Endothelial cell (in vitro differentiated cells): ENCODE measurements at regions not wholly inside any gene's neighbourhood (a gene's known extent, or its start where the extent isn't known, plus 50 kb on each side); places are given as distances from the start of the nearest gene placed in this dataset.

Experiments used
- DNase-seq: peaks from one replicate; pipeline ENCODE4 v3.0.0; 2021; ENCODE audit warnings: low spot score
- H3K27ac Mint-ChIP-seq: one replicate; pipeline ENCODE4 v1.8.0; 2021; ENCODE audit warnings: mixed read lengths, inconsistent platforms; ENCODE audit not compliant: unreplicated experiment
- H3K27me3 Mint-ChIP-seq: one replicate; pipeline ENCODE4 v1.8.0; 2021; ENCODE audit warnings: mild to moderate bottlenecking, moderate library complexity, mixed read lengths, inconsistent platforms; ENCODE audit not compliant: unreplicated experiment
- H3K36me3 Mint-ChIP-seq: one replicate; pipeline ENCODE4 v1.8.0; 2021; ENCODE audit warnings: mild to moderate bottlenecking, low read depth, mixed read lengths, inconsistent platforms; ENCODE audit not compliant: unreplicated experiment
- H3K4me1 Mint-ChIP-seq: one replicate; pipeline ENCODE4 v1.8.0; 2021; ENCODE audit warnings: mild to moderate bottlenecking, mixed read lengths, inconsistent platforms; ENCODE audit not compliant: unreplicated experiment
- H3K4me3 Mint-ChIP-seq: one replicate; pipeline ENCODE4 v1.8.0; 2021; ENCODE audit warnings: mild to moderate bottlenecking, mixed read lengths, inconsistent platforms; ENCODE audit not compliant: unreplicated experiment
- H3K9me3 Mint-ChIP-seq: one replicate; pipeline ENCODE4 v1.8.0; 2021; ENCODE audit warnings: mixed read lengths, inconsistent platforms; ENCODE audit not compliant: unreplicated experiment
- CTCF ChIP-seq: fragments of 200-600 bp; sonication (generic); IDR thresholded peaks from one replicate; pipeline ENCODE4 v1.5.0; 2021; ENCODE audit warnings: antibody characterized with exemption; ENCODE audit not compliant: unreplicated experiment

- no peak overlapping the region for H3K27ac Mint-ChIP-seq
- no peak overlapping the region for H3K4me3 Mint-ChIP-seq
- no peaks in the 10 kb centered on the region for H3K9me3 Mint-ChIP-seq
- DNase-seq = no peak
- no peaks in the 10 kb centered on the region for H3K4me1 Mint-ChIP-seq
- H3K36me3 Mint-ChIP-seq = no peaks in the 10 kb centered on the region
- no peaks in the 10 kb centered on the region for H3K27me3 Mint-ChIP-seq
- TF ChIP-seq CTCF = no peak
Observed at GRCh38 chr4:144374065-144374464, 233.5 kb upstream of the GYPA start.

GRCh38 chr4:144376866-144377265 is 236.3 kb upstream of the GYPA start:
- no peak for DNase-seq
- Mint-ChIP-seq H3K27me3 (no peaks in the 10 kb centered on the region), H3K36me3 (no peaks in the 10 kb centered on the region), H3K9me3 (no peaks in the 10 kb centered on the region), H3K27ac (no peak overlapping the region), H3K4me3 (no peak overlapping the region), H3K4me1 (no peaks in the 10 kb centered on the region)
- no peak for TF ChIP-seq CTCF

GRCh38 chr4:144384408-144384807 is 243.9 kb upstream of the GYPA start:
- H3K4me3 Mint-ChIP-seq = no peak overlapping the region

GRCh38 chr4:144399927-144400326 is 246.0 kb upstream of the HHIP start:
- no peak overlapping the region for H3K27ac Mint-ChIP-seq
- H3K27me3 Mint-ChIP-seq = no peaks in the 10 kb centered on the region
- DNase-seq = no peak
- H3K4me3 Mint-ChIP-seq = no peak overlapping the region
- no peaks in the 10 kb centered on the region for H3K36me3 Mint-ChIP-seq
- no peak for TF ChIP-seq CTCF
- H3K4me1 Mint-ChIP-seq = no peaks in the 10 kb centered on the region
- H3K9me3 Mint-ChIP-seq = no peaks in the 10 kb centered on the region

More at GRCh38 chr4:144384408-144384807, 243.9 kb upstream of the GYPA start:
- Mint-ChIP-seq H3K4me1 (no peaks in the 10 kb centered on the region), H3K9me3 (peaks cover 4% of the 10 kb centered on the region), H3K27ac (no peak overlapping the region), H3K36me3 (peaks cover 6% of the 10 kb centered on the region), H3K27me3 (no peaks in the 10 kb centered on the region)
- no peak for DNase-seq
- TF ChIP-seq CTCF = no peak

GRCh38 chr4:144402176-144402575 is 243.8 kb upstream of the HHIP start:
- no peak overlapping the region for H3K4me3 Mint-ChIP-seq
- DNase-seq = no peak
- no peak for TF ChIP-seq CTCF
- no peaks in the 10 kb centered on the region for H3K36me3 Mint-ChIP-seq
- H3K9me3 Mint-ChIP-seq = no peaks in the 10 kb centered on the region
- H3K4me1 Mint-ChIP-seq = no peaks in the 10 kb centered on the region
- H3K27ac Mint-ChIP-seq = no peak overlapping the region
- H3K27me3 Mint-ChIP-seq = no peaks in the 10 kb centered on the region
